ENCODE measurements at regions not wholly inside any gene's neighbourhood (a gene's known extent, or its start where the extent isn't known, plus 50 kb on each side); places are given as distances from the start of the nearest gene placed in this dataset.
"Not testable (repeated sequence)": the region's sequence is repeated elsewhere in the genome, so short reads cannot be mapped to it uniquely, and the experiment has no call there.

GRCh38 chr19:20482721-20483120 lies 82.9 kb downstream of the ZNF737 start:
- DNase-seq (ENCODE audit: low read depth in 2 of 2), result no peak

GRCh38 chr19:20481736-20482135 lies 83.8 kb downstream of the ZNF737 start:
- DNase-seq (ENCODE audit: low read depth in 2 of 2), result no peak

- DNase-seq (ENCODE audit: low read depth in 2 of 2), result no peak
These were observed 86.1 kb downstream of the ZNF737 start for GRCh38 chr19:20479483-20479882.

GRCh38 chr19:20478936-20479335 lies 86.6 kb downstream of the ZNF737 start:
- DNase-seq (ENCODE audit: low read depth in 2 of 2), result no peak

- DNase-seq (ENCODE audit: low read depth in 2 of 2), result no peak
These were observed 92.7 kb downstream of the ZNF737 start for GRCh38 chr19:20472854-20473253.

- DNase-seq (ENCODE audit: low read depth in 2 of 2), result no peak
These were observed 94.2 kb downstream of the ZNF737 start for GRCh38 chr19:20471431-20471830.

GRCh38 chr19:20470345-20471135 lies 95.0 kb downstream of the ZNF737 start:
- no peak for DNase-seq (ENCODE audit: low read depth in 2 of 2)

- not testable (repeated sequence) for DNase-seq (ENCODE audit: low read depth in 2 of 2)
These were observed 99.0 kb downstream of the ZNF737 start for GRCh38 chr19:20466638-20466990.

- DNase-seq (ENCODE audit: low read depth in 2 of 2), result not testable (repeated sequence)
These were observed 99.5 kb downstream of the ZNF737 start for GRCh38 chr19:20465922-20466637.

GRCh38 chr19:20453425-20453935 lies 112.1 kb downstream of the ZNF737 start:
- no peak for DNase-seq (ENCODE audit: low read depth in 2 of 2)

- DNase-seq (ENCODE audit: low read depth in 2 of 2), result no peak
These were observed 121.2 kb downstream of the ZNF737 start for GRCh38 chr19:20444202-20444885.

GRCh38 chr19:20432266-20432842 lies 133.2 kb downstream of the ZNF737 start:
- not testable (repeated sequence) for DNase-seq (ENCODE audit: low read depth in 2 of 2)

- DNase-seq (ENCODE audit: low read depth in 2 of 2), result no peak
These were observed 133.8 kb downstream of the ZNF737 start for GRCh38 chr19:20431826-20432225.

- DNase-seq (ENCODE audit: low read depth in 2 of 2), result peak in 1 of 2 donors; percentile 9
These were observed 142.0 kb downstream of the ZNF737 start for GRCh38 chr19:20423381-20424197.

- no peak for DNase-seq (ENCODE audit: low read depth in 2 of 2)
These were observed 143.1 kb downstream of the ZNF737 start for GRCh38 chr19:20422216-20423205.

GRCh38 chr19:20416661-20417060 lies 148.9 kb downstream of the ZNF737 start:
- DNase-seq (ENCODE audit: low read depth in 2 of 2), result no peak

- DNase-seq (ENCODE audit: low read depth in 2 of 2), result no peak
These were observed 151.5 kb downstream of the ZNF737 start for GRCh38 chr19:20414120-20414519.

GRCh38 chr19:20413705-20414104 lies 151.9 kb downstream of the ZNF737 start:
- DNase-seq (ENCODE audit: low read depth in 2 of 2), result no peak

GRCh38 chr19:20412846-20413245 lies 152.7 kb downstream of the ZNF737 start:
- no peak for DNase-seq (ENCODE audit: low read depth in 2 of 2)

- DNase-seq (ENCODE audit: low read depth in 2 of 2), result no peak
These were observed 168.3 kb downstream of the ZNF737 start for GRCh38 chr19:20397292-20397691.

Measured in activated CD4-positive, alpha-beta T cell treated with anti-CD3 and anti-CD28 coated beads for 24 hours (primary cell).